ENCODE measurements at regions not wholly inside any gene's neighbourhood (a gene's known extent, or its start where the extent isn't known, plus 50 kb on each side); places are given as distances from the start of the nearest gene placed in this dataset.

- H3K9ac ChIP-seq (ENCODE audit: low read length): no peak overlapping the region
- H3K27ac ChIP-seq (ENCODE audit: low read depth, low read length): no peak overlapping the region
- no peaks in the 10 kb centered on the region for H3K79me2 ChIP-seq (ENCODE audit: control insufficient read depth, insufficient read depth, low read length)
- WGBS (ENCODE audit: extremely low coverage, insufficient coverage, low lambda C conversion rate): no CpG with 5 or more reads among the region's 20 CpGs
- no peak overlapping the region for H2BK15ac ChIP-seq (replicated peaks; ENCODE audit: low read depth)
- H2AK5ac ChIP-seq (ENCODE audit: low read length): no peak overlapping the region
- H3K4ac ChIP-seq (ENCODE audit: low read depth, low read length): no peak overlapping the region
- no peak overlapping the region for H2BK5ac ChIP-seq (ENCODE audit: low read length)
- H4K8ac ChIP-seq (ENCODE audit: low read depth, low read length): no peak overlapping the region
- no peaks in the 10 kb centered on the region for H3K79me1 ChIP-seq (ENCODE audit: low read length)
- H3K4me1 ChIP-seq (ENCODE audit: control insufficient read depth, low read depth, low read length): no peaks in the 10 kb centered on the region
- no peak overlapping the region for H4K5ac ChIP-seq (ENCODE audit: low read length)
- H3K18ac ChIP-seq (ENCODE audit: low read length): no peak overlapping the region
- H2BK120ac ChIP-seq (ENCODE audit: low read depth, low read length): no peak overlapping the region
- H3K23ac ChIP-seq (ENCODE audit: low read length): no peak overlapping the region
- no peak overlapping the region for H3K4me3 ChIP-seq (ENCODE audit: low read length)
- H3K4me2 ChIP-seq (ENCODE audit: low read length): no peak overlapping the region
- H3K56ac ChIP-seq (ENCODE audit: low read length): no peak overlapping the region
- no peak for DNase-seq
- H3K27me3 ChIP-seq (ENCODE audit: insufficient read depth, low read length, poor library complexity): no peaks in the 10 kb centered on the region
- no peaks in the 10 kb centered on the region for H3K36me3 ChIP-seq (ENCODE audit: control insufficient read depth, insufficient read depth, low read length)
Observed at GRCh38 chr9:135340726-135341475, 138.7 kb upstream of the PPP1R26 start.

GRCh38 chr9:135341612-135342169 lies 137.9 kb upstream of the PPP1R26 start:
- Histone ChIP-seq H3K4me2 (ENCODE audit: low read length) (no peak overlapping the region), H2BK5ac (ENCODE audit: low read length) (no peak overlapping the region), H3K4ac (ENCODE audit: low read depth, low read length) (no peak overlapping the region), H4K8ac (ENCODE audit: low read depth, low read length) (no peak overlapping the region), H2BK15ac (replicated peaks; ENCODE audit: low read depth) (no peak overlapping the region), H3K9ac (ENCODE audit: low read length) (no peak overlapping the region), H2BK120ac (ENCODE audit: low read depth, low read length) (no peak overlapping the region), H3K27me3 (ENCODE audit: insufficient read depth, low read length, poor library complexity) (no peaks in the 10 kb centered on the region), H2AK5ac (ENCODE audit: low read length) (no peak overlapping the region), H3K36me3 (ENCODE audit: control insufficient read depth, insufficient read depth, low read length) (no peaks in the 10 kb centered on the region), H3K27ac (ENCODE audit: low read depth, low read length) (no peak overlapping the region), H3K4me3 (ENCODE audit: low read length) (no peak overlapping the region), H4K5ac (ENCODE audit: low read length) (no peak overlapping the region), H3K18ac (ENCODE audit: low read length) (no peak overlapping the region), H3K79me1 (ENCODE audit: low read length) (no peaks in the 10 kb centered on the region), H3K56ac (ENCODE audit: low read length) (no peak overlapping the region), H3K23ac (ENCODE audit: low read length) (no peak overlapping the region), H3K4me1 (ENCODE audit: control insufficient read depth, low read depth, low read length) (no peaks in the 10 kb centered on the region), H3K79me2 (ENCODE audit: control insufficient read depth, insufficient read depth, low read length) (no peaks in the 10 kb centered on the region)
- no peak for DNase-seq
- no CpG with 5 or more reads among the region's 13 CpGs for WGBS (ENCODE audit: extremely low coverage, insufficient coverage, low lambda C conversion rate)

- no peak overlapping the region for H3K4ac ChIP-seq (ENCODE audit: low read depth, low read length)
- no peak overlapping the region for H2BK5ac ChIP-seq (ENCODE audit: low read length)
- no peak overlapping the region for H2BK120ac ChIP-seq (ENCODE audit: low read depth, low read length)
- no peak overlapping the region for H3K9ac ChIP-seq (ENCODE audit: low read length)
- DNase-seq: no peak
- H3K27me3 ChIP-seq (ENCODE audit: insufficient read depth, low read length, poor library complexity): no peaks in the 10 kb centered on the region
- no peak overlapping the region for H3K23ac ChIP-seq (ENCODE audit: low read length)
- no peaks in the 10 kb centered on the region for H3K79me1 ChIP-seq (ENCODE audit: low read length)
- no CpG with 5 or more reads among the region's 23 CpGs for whole genome bisulfite sequencing (ENCODE audit: extremely low coverage, insufficient coverage, low lambda C conversion rate)
- H4K5ac ChIP-seq (ENCODE audit: low read length): no peak overlapping the region
- H3K27ac ChIP-seq (ENCODE audit: low read depth, low read length): no peak overlapping the region
- H2AK5ac ChIP-seq (ENCODE audit: low read length): no peak overlapping the region
- H2BK15ac ChIP-seq (replicated peaks; ENCODE audit: low read depth): no peak overlapping the region
- no peak overlapping the region for H3K4me2 ChIP-seq (ENCODE audit: low read length)
- H3K4me1 ChIP-seq (ENCODE audit: control insufficient read depth, low read depth, low read length): no peaks in the 10 kb centered on the region
- H3K56ac ChIP-seq (ENCODE audit: low read length): no peak overlapping the region
- no peaks in the 10 kb centered on the region for H3K79me2 ChIP-seq (ENCODE audit: control insufficient read depth, insufficient read depth, low read length)
- no peak overlapping the region for H3K4me3 ChIP-seq (ENCODE audit: low read length)
- no peak overlapping the region for H3K18ac ChIP-seq (ENCODE audit: low read length)
- H3K36me3 ChIP-seq (ENCODE audit: control insufficient read depth, insufficient read depth, low read length): no peaks in the 10 kb centered on the region
- H4K8ac ChIP-seq (ENCODE audit: low read depth, low read length): no peak overlapping the region
Observed at GRCh38 chr9:135342206-135343130, 137.1 kb upstream of the PPP1R26 start.

- no CpG with 5 or more reads among the region's 12 CpGs for WGBS (ENCODE audit: extremely low coverage, insufficient coverage, low lambda C conversion rate)
- Histone ChIP-seq H3K23ac (ENCODE audit: low read length) (no peak overlapping the region), H3K79me2 (ENCODE audit: control insufficient read depth, insufficient read depth, low read length) (no peaks in the 10 kb centered on the region), H3K36me3 (ENCODE audit: control insufficient read depth, insufficient read depth, low read length) (no peaks in the 10 kb centered on the region), H3K56ac (ENCODE audit: low read length) (no peak overlapping the region), H2BK15ac (replicated peaks; ENCODE audit: low read depth) (no peak overlapping the region), H3K4ac (ENCODE audit: low read depth, low read length) (no peak overlapping the region), H2BK5ac (ENCODE audit: low read length) (no peak overlapping the region), H3K4me1 (ENCODE audit: control insufficient read depth, low read depth, low read length) (no peaks in the 10 kb centered on the region), H2AK5ac (ENCODE audit: low read length) (no peak overlapping the region), H3K4me2 (ENCODE audit: low read length) (no peak overlapping the region), H2BK120ac (ENCODE audit: low read depth, low read length) (no peak overlapping the region), H3K79me1 (ENCODE audit: low read length) (no peaks in the 10 kb centered on the region), H3K18ac (ENCODE audit: low read length) (no peak overlapping the region), H3K4me3 (ENCODE audit: low read length) (no peak overlapping the region), H3K27me3 (ENCODE audit: insufficient read depth, low read length, poor library complexity) (no peaks in the 10 kb centered on the region), H3K27ac (ENCODE audit: low read depth, low read length) (no peak overlapping the region), H4K8ac (ENCODE audit: low read depth, low read length) (no peak overlapping the region), H3K9ac (ENCODE audit: low read length) (no peak overlapping the region), H4K5ac (ENCODE audit: low read length) (no peak overlapping the region)
- DNase-seq: no peak
Observed at GRCh38 chr9:135343136-135343535, 136.4 kb upstream of the PPP1R26 start.

GRCh38 chr9:135343837-135344522 lies 135.6 kb upstream of the PPP1R26 start:
- Histone ChIP-seq H4K5ac (ENCODE audit: low read length) (no peak overlapping the region), H3K18ac (ENCODE audit: low read length) (no peak overlapping the region), H3K27me3 (ENCODE audit: insufficient read depth, low read length, poor library complexity) (no peaks in the 10 kb centered on the region), H3K56ac (ENCODE audit: low read length) (no peak overlapping the region), H3K79me1 (ENCODE audit: low read length) (no peaks in the 10 kb centered on the region), H3K36me3 (ENCODE audit: control insufficient read depth, insufficient read depth, low read length) (no peaks in the 10 kb centered on the region), H3K79me2 (ENCODE audit: control insufficient read depth, insufficient read depth, low read length) (no peaks in the 10 kb centered on the region), H3K23ac (ENCODE audit: low read length) (no peak overlapping the region), H3K27ac (ENCODE audit: low read depth, low read length) (no peak overlapping the region), H2AK5ac (ENCODE audit: low read length) (no peak overlapping the region), H2BK5ac (ENCODE audit: low read length) (no peak overlapping the region), H3K4me1 (ENCODE audit: control insufficient read depth, low read depth, low read length) (no peaks in the 10 kb centered on the region), H3K9ac (ENCODE audit: low read length) (no peak overlapping the region), H2BK15ac (replicated peaks; ENCODE audit: low read depth) (no peak overlapping the region), H3K4me3 (ENCODE audit: low read length) (no peak overlapping the region), H3K4ac (ENCODE audit: low read depth, low read length) (no peak overlapping the region), H2BK120ac (ENCODE audit: low read depth, low read length) (no peak overlapping the region), H3K4me2 (ENCODE audit: low read length) (no peak overlapping the region), H4K8ac (ENCODE audit: low read depth, low read length) (no peak overlapping the region)
- peak; percentile 47 for DNase-seq
- no CpG with 5 or more reads among the region's 25 CpGs for WGBS (ENCODE audit: extremely low coverage, insufficient coverage, low lambda C conversion rate)
